ENCODE measurements at regions not wholly inside any gene's neighbourhood (a gene's known extent, or its start where the extent isn't known, plus 50 kb on each side); places are given as distances from the start of the nearest gene placed in this dataset.

DNA sequence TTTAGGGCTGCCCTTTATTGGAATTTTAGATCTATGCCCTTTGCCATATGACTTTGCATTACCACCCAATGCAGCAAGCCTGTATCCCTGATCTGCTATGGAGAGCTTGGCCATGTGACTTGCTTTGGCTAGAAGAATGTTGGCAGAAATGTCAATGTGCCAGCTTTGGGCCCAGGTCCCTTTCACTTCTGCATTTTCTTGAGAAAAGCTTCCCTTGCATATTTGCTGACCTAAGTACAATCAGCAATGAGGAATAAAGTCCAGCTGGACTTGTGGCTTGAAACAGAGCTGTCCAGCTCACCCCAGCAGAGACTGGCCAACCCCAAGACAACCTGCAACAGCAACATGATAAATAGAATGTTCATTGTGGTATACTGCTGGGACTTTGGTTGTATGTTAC is 135.9 kb downstream of the PAH start:
- peak; percentile 52 for DNase-seq

DNA sequence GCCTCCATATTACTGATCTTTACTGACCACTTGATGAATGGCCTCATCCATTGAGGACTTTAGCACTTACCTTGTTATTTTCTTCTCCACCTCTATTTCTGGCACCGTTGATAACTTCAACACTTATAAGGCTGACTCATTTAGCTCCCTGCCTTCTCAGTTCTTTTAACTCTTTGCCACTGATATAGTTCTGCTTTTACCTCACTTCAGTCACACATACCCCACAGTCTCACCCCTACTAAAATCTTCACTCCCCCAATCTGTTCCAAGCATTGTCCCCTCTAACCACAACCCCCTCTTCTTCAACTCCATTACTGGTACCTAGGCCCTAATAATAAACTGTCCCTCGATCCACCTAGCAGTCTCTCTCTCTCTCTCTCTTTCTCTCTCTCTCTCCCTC is 141.0 kb downstream of the PAH start:
- DNase-seq: no peak

DNA sequence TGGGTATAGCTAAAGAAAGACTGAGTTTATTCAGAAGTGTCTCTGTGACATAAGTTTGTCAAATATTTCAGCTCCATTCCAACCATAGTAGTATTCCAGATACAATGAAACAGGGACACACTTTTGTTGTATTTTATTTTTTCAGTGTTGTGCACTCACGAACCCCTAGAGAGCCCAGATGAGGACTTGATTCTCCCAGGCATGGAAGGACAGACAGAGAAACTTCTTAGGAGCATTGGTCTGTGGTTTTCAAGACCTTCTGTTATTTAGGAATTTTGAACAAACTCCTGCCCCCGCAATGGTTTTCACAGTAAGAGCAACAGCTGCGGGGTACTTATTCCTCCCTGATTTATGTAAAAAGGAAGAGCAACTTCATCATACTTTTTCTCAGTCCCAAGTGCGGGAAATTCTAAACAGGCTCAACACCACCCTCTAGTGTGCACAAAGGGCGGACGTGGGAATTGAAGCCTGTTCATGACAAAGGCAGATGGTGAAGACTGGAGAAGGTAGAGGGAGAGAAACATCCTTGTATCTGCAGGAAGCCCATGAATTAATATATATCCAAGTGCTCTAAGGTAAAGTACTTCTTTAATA is 147.6 kb downstream of the PAH start:
- DNase-seq: peak; percentile 68

DNA sequence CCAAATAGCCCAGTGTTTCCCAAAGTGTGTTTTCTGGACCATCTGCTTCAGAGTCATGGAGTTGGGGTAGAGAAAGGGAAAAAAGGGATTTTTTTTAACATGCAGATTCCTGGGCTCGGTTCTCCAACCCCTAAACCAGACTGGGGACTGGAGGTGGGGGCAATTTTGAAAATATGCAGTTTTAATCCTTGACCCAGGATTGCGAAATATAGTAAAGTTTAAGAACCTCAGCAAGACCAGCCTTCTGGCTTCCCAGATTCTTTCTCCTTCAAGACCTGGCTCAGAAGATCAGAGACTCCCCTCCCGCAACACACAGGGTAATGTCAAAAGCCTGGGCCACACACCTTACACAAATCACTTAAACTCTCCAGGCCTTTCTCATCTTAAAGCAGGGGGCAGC is 150.1 kb downstream of the PAH start:
- no peak for DNase-seq

DNA sequence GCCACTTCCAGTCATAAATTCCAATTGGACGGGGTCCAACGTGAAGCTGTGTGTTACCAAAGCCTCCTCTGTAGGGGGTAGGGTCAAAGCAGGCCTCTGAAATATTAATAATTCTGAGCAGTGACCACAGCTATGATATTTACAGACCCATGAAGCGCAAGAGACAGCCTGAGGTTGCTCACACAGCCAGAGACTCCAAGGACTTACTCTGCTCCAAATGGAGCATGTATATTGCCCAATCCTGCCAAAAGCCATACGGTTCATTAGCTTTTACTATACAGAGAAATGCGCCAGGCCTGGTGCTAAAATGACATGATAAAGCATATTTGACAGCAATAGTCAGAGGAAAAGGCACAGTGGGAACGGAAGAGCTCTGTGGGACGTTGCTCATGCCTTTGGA is 151.3 kb downstream of the PAH start:
- no peak for DNase-seq

DNA sequence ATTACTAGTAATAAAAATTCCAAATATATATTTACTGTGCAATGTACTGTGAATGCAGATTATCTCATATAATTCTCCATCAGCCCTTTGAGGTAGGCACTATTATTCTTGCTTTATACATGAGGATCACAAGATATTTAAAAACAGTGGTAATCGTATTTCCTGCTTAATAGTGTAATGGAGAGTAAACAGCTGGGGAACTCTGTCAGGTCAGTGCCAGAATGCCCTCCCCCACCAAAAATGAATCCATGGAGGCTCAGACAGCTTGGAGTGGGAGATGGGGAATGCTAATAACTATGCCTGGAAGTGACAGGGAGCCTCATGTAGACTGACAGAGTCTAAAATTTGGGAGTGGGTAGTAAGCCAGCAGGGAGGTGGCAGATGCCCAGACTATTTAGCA is 153.6 kb downstream of the PAH start:
- DNase-seq: no peak

DNA sequence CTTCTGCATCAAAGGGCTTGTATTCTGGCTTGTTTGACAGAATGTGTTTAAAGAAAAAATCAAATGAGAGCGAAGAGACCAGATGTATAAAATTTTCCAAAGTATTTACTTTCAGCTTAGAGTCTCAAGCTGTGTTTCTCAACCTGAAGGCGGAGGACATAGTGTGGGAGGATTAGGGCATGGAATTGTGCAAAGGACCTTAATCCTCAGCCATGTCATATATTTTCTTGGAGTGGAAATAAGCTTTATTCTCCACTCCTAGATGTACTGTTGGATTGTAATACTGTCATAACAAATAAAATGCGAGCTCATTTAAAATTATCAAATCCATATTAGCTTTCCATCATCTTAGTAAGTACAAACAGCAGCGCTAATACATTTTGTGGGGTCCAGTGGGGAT is 154.0 kb downstream of the PAH start:
- no peak for DNase-seq

DNA sequence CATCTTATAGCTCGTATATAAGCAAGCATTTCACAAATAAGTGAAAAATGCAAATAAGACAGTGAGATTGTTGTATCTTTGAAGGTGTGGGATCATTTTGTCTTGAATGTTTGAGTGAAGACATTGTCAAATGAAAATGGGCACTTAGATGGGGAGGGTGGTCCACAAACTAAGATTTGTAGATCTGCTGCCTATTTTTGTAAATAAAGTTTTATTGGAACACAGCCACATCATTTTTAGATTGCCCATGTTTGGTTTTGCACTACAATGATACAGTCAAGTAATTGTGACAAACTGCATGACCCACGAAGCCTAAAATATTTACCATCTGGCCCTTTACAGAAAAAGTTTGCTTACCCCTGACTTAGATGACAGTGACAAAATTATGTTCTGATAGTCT is 156.7 kb downstream of the PAH start:
- DNase-seq: no peak

DNA sequence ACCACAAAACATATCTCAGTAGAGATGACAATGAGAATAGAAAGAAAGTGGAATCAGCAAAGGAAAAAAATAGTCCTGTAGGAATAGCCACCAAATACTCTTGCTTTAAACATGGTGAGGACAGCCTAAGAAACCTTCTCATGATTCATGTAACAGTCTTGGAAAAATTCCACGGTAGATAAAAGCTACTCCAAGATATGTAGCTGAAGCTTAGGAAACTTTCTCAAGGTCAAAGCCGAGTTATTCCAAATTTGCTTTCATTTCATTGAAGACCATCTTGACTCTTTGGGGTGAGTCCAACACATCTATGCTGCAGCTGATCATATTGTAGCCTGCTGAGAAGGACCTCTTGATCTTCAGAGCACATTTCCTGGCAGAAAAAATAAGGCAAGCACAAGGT is 157.6 kb downstream of the PAH start:
- DNase-seq: no peak

DNA sequence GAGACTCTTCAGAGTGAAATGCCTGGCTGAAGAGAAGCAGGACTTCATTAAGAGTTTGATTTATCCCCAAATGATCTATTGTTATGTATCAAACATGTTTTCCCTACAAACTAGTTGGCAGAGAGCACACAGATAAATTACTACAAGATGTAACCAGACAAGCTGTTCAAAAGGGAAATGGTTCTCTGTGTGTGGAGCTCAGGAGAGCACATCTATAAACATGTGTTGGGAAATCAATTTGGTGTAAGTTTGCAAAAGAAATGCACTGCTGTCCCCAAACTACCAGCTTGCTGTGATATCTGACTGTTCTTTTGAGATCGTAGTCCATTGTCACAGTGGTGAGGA is 159.2 kb downstream of the PAH start:
- DNase-seq: no peak

DNA sequence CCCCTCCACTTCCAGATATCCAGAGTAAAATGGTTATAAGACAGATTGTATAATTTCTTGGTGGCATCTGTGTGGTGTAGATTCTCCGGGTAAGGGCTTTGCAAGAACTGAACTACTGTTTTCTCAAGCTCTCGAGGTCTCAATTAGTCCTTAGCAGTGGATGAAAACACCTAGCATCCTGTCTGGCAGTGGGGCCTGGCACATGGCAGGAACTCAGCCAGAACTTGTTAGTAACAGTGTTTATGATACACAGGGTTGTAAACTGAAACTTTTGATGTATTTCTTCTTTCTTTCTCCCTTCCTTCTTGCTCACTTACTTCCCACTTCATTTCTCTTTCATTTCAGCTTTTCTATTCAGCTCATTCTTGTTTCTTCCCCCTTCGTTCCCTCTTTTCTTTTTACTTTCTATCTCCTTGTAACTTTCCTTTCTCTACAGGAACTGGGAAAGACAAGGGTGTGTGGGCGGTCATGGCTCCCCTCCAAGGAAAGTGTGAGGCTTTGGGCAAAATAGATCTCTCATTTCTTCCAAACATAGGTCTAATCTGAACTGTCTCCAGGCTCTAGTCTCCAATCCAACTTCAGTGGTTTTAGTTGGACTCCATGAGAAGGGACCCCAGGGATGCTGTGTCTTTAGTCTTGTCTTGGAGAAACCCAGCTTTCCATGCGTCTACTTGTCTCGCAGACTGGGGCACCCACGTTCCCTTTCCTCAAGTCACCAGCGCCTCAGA is 159.7 kb downstream of the PAH start:
- DNase-seq: no peak

DNA sequence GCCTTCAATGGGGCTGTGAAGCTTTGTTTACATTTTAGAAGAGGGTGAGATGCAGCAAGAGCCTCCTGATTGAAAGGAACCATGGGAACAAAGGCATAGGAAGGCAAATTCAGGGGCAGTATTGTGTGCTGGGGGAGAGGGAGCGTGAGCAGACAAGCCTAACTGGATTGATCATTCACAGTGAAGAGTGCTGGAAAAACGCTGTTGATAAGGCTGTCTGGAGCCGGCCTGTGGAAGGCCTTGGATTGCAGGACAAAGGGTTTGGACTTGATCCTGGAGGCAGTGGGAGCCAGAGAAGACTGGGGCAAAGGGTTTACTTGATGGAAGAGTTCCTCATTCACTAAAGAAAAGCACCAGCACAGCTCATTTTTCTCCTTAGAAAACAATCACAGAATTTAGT is 160.5 kb downstream of the PAH start:
- no peak for DNase-seq

DNA sequence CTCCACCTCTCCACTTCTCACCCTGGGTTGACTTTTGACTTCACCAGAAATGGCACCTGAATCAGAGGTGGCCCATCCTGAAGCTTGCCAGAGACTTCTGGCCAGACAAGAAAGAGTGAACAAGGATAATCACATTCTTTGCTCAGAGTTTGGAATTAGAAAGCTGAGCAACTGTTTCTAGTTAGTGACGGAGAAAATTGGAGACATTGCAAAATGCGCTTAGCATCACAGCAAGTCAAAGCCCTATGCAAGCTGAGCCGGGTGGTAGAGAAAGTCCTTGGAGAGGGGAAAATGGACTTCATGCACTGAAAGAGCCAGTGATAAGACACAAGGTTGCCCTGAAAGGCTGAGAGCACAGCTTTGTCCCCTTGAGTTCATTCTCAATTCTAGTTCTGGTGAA is 161.8 kb downstream of the PAH start:
- DNase-seq: no peak

DNA sequence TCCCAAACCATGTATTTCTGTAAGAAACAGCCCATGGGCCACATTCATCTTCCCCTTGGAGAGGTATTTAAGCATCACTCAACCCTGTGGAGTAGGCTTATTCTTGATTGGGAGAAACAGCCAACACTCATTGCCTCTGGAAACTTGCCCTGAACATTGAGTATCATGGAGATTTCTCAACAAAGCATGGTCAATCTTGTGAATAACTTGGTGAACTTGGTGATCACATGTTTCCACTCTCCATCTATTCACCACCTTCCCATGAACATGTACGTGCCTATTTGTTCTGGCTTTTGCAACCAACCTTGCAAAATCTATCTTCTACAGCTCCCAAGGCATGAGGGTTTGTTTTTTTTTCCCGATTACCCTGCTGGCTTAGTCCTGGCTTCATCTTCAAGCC is 163.2 kb downstream of the PAH start:
- no peak for DNase-seq

DNA sequence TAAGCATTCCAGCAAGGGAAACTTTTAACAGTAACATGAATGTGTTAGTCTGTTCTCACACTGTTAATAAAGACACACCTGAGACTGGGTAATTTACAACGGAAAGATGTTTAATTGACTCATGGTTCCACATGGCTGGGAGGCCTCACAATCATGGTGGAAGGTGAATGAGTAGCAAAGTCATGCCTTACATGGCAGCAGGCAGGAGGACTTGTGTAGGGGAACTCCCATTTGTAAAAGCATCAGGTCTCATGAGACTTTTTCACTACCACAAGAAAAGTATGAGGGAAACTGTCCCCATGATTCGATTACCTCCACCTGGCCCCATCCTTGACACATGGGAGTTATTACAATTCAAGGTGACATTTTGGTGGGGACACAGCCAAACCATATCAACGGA is 168.3 kb downstream of the PAH start:
- DNase-seq: no peak

DNA sequence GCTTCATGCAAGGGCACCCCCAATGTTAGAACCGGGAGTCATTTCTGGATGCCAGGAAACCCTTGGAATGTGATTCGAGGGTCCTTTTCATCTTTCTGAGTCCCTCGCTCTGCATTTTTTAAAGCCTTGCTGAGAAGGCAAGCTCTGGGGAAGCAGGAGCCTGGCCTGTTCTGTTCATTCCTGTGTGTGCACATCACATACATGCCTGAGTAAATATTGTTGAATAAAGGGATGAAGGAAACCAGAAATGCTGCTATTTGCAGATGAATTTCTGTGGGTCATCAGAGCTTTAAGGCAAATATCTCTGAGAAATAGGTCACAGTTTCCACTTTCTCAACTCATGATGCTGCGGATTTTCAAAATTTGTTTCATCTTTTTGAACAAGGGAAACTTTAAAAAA is 170.1 kb downstream of the PAH start:
- no peak for DNase-seq

DNA sequence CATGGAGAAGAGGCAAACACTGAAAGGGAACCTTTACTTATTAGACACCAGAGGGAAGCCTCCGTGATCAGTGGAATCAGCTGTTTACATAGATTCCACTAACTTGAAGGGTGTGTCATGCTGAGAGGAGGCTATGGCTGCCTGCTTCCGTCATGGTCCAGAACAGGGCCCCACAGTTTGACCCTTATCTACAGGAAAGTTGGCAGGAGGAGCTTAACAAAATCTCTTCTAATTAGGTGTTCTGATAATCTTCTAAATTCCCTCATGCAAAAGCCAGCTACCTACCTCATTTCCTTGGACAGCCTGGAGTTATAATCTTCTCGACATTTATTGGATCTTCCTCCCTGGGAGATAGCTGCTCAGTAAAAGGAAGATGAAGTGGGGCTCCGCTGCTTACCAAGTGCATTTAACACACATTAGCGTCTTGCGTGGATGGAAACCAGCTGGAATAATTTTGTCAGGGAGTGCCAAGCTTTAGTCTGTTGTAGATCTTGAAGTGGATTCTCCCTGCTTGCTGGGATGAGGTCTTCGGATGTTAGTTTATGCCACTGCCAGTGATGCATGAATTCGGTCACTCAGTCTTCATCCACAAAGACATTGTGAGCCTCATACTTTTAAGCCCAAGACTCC is 171.0 kb downstream of the PAH start:
- no peak for DNase-seq

DNA sequence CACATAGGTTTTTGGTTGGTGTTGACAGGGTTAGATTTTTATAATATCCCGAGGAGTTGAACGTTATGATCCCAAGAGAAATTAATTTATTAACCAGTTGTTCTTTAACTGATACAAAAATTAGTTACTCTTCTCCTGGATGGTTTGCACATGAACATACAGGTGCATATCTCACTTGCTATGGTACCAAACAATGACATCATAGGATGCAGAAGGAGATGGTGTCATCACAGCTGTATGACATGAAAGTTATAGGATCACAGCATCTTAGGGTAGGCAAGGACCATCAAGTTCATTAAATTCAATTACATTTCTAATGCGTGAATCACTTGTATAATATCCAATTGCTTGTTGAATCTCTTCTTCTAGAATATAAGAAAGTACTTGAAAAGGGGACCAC is 175.8 kb downstream of the PAH start:
- DNase-seq: no peak

DNA sequence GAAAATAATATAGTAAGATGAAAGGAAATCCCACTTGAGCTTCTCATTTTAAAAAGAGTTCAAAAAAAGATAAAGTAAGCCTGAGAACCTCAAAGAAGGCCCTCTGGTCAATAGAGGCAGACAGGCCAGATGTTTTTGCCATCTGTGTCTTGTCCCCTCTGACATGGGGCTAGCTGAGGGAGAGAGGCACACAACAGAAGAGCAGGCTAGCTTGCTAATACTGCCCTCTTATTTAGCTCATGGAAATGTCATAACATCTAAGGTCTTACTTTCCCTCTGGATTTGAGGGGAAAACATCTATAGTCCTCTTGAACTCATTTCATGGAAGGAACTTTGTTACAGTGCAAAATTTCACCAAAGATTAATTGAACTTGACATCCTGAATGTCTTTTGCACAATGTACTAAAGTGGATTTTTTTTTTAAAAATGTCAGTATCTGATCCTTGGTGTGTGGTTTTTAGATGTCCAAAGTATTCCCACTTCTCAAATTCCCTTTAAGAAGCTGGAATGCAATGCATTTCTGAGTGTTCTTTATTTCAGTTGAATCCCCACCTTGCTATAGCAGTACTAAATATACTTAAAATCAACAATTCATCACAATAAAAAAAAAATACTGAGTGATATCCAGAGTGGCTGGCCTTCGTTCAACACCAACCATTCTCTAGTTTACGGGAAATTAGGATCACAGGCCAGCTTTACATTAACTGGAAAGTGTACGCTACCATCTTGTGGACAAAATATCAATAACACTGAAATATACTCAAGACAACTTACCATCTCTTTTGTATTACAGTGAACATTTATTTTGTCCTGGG is 176.7 kb downstream of the PAH start:
- peak; percentile 32 for DNase-seq

DNA sequence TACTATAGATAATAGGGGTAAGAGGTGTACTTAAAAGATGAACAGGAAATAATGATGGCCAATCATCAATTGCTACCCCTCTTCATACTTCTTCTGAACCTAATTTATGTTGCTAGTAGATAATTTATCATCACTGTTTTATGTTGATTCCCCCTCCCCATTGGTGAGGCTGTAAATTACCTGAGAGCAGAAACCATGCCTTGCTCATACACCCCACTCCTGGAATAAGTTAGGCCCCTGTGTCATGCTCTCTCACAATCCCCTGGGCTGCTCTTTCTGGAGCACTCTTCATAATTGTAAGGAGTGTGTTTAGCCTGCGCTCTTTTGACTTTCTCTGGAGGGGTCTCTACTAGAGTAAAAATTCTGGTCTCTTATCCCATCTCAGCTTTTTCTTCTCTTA is 180.7 kb downstream of the PAH start:
- no peak for DNase-seq

DNA sequence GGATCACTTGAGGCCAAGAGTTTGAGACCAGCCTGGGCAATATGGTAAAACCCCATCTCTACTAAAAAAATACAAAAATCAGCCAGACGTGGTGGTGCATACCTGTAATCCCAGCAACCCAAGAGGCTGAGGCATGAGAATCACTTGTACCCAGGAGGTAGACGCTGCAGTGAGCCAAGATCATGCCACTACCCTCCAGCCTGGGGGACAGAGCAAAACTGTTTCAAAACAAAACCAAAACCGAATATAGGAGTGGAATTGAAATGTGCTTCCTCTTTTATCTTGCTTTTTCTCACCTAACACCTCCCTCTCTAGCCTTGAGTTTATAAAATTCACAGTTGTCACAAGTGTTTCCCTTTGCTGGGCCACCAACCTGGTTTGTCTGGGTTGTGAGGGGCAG is 181.9 kb downstream of the PAH start:
- DNase-seq: peak; percentile 35

DNA sequence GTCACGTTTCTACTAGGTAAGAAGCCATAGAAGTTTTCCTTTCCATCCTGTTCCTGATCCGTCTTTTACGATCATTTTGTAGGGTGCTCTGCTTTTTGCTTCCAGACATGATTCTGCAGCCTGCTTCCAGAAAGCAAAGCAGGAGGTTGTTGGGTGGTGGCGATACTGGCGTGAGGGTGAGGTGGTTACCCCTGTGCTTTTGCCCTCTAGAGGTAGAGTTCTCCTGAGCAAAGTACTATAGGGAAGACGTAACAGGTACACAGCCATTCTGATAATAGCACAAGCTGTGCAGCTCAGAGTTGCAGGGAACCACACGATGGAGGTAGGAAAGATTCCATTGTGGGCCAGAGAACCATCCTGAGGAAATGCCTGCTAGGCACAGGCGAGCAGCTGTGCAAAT is 186.0 kb downstream of the PAH start:
- no peak for DNase-seq

DNA sequence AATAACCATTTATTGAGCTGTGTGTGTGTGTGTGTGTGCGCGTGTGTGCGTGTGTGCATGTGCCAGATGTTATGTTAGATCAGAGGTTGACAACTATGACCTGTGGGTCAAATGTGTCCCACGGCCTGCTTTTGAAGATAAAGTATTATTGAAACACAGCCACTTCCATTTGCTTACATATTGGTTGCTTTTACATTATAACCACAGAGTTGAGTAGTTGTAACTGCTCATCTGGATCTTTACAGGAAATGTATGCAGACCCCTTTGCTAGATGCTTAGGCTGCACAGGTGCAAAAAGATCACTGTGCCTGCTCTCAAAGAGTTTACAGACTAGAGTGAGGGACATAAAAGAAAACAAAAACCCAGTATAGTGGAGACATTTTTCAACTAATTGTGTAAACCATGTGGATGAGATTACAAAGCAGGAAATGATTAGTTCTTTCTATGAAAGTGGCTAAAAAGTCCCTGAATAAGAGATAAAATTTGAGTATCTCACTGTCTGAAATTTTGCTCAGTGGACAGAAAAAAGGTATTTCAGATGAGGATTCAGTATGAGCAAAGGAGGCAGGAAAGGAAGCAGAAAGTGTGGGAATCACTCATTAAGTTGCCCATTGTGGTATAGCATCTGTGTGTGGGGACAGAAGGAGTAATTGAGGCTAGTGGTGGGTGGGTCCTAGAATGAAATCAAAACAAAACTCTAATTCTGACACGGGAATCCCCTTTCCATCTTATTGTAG is 188.4 kb downstream of the PAH start:
- no peak for DNase-seq

Measured in suppressor macrophage treated with lipopolysaccharide for 4 hours (primary cell).